ENCODE measurements at regions not wholly inside any gene's neighbourhood (a gene's known extent, or its start where the extent isn't known, plus 50 kb on each side); places are given as distances from the start of the nearest gene placed in this dataset.
A peak's percentile ranks its signal among the peaks of the same experiment; 100 is the strongest.

GRCh38 chr12:118611295-118611694 lies 234.9 kb downstream of the SUDS3 start:
- H2AFZ ChIP-seq (ENCODE audit: low read length) = no peak overlapping the region; the same call in 1 of the 2 replicates
- no peak overlapping the region for H3K56ac ChIP-seq (replicated peaks; ENCODE audit: insufficient read length, low read depth, low read length)
- no peaks in the 10 kb centered on the region for H4K20me1 ChIP-seq (replicated peaks in 1 of 2; ENCODE audit: control insufficient read depth in 1 of 2, insufficient read depth in 2 of 2, low read length in 2 of 2)
- no peak for DNase-seq (ENCODE audit: low read depth in 1 of 2, low spot score in 2 of 2)
- no peak overlapping the region for H4K91ac ChIP-seq (replicated peaks; ENCODE audit: insufficient read length, low read length)
- ChIA-PET POLR2A (ENCODE audit: partially characterized antibody) (interaction anchor here (0.6 to 1.0 kb wide), 3 partner anchors 11 to 57 kb away, joined by 3 read pairs; no protein-coding TSS in a partner anchor), CTCF (ENCODE audit: partially characterized antibody) (interaction anchor here (0.6 to 6.7 kb wide), 5 partner anchors 13 to 175 kb away, joined by 3 to 26 read pairs (median 4); no protein-coding TSS in a partner anchor)
- 75% methylated on average over 9 of the region's 9 CpGs; no CpG with 5 or more reads in 1 of the 2 experiments for WGBS, 2 experiments (ENCODE audit: extremely low coverage in 1 of 2, insufficient coverage in 1 of 2, insufficient read length in 1 of 2, insufficient replicate concordance in 2 of 2, low coverage in 1 of 2, low lambda C conversion rate in 2 of 2, missing lambda C conversion rate in 1 of 2)
- no peaks in the 10 kb centered on the region for H3K79me1 ChIP-seq (ENCODE audit: low read depth, low read length)
- H3K23ac ChIP-seq (ENCODE audit: insufficient read length) = no peak overlapping the region
- no peak overlapping the region for H2BK120ac ChIP-seq (replicated peaks; ENCODE audit: low read depth, low read length)
- no peak overlapping the region for H4K8ac ChIP-seq (ENCODE audit: extremely low read depth, insufficient read depth, low read length)
- H3K9me3 ChIP-seq (ENCODE audit: insufficient read depth in 2 of 2, low read depth in 1 of 2, low read length in 1 of 2) = peaks cover 7 to 9% of the 10 kb centered on the region in 2 experiments; a peak in 3 of 4 replicates
- no peaks in the 10 kb centered on the region for H3K27me3 ChIP-seq (replicated peaks in 1 of 4; ENCODE audit: control insufficient read depth in 3 of 4, extremely low read depth in 1 of 4, insufficient read depth in 3 of 4, low read length in 3 of 4)
- H3K18ac ChIP-seq (ENCODE audit: extremely low read depth, low read length) = no peak overlapping the region
- H3K79me2 ChIP-seq (ENCODE audit: control insufficient read depth in 1 of 2, insufficient read depth in 2 of 2, low read length in 2 of 2) = no peaks in the 10 kb centered on the region
- no peak overlapping the region for H3K9ac ChIP-seq (replicated peaks in 1 of 4; ENCODE audit: extremely low read depth in 1 of 4, low read depth in 3 of 4, low read length in 3 of 4)
- no peak overlapping the region for H3K4me3 ChIP-seq (ENCODE audit: extremely low read depth in 1 of 4, insufficient read depth in 2 of 4, low read depth in 3 of 4, low read length in 4 of 4)
- FAIRE-seq = no peak
- no peak overlapping the region for H3K14ac ChIP-seq (ENCODE audit: insufficient read length)
- H2BK20ac ChIP-seq (ENCODE audit: low read length) = no peak overlapping the region
- no peaks in the 10 kb centered on the region for H3K23me2 ChIP-seq (ENCODE audit: low read depth, low read length)
- peak overlapping the region; percentile 20; the same call in 1 of the 2 replicates for H2BK12ac ChIP-seq (ENCODE audit: low read depth, low read length)
- no peak overlapping the region for H2BK15ac ChIP-seq (ENCODE audit: low read length)
- no peak overlapping the region for H4K5ac ChIP-seq (ENCODE audit: insufficient read length, low read depth, low read length)
- no peak overlapping the region for H2AK5ac ChIP-seq (ENCODE audit: low read depth, low read length)
- H3K4me1 ChIP-seq (replicated peaks in 1 of 4; ENCODE audit: control insufficient read depth in 3 of 4, insufficient read depth in 4 of 4, low read length in 3 of 4) = peaks cover 0 to 5% (median 4%) of the 10 kb centered on the region in 4 experiments; a peak in 3 of 7 replicates
- H2BK5ac ChIP-seq (ENCODE audit: low read depth, low read length) = no peak overlapping the region
- no peak overlapping the region for H3K4ac ChIP-seq (replicated peaks; ENCODE audit: insufficient read length, low read depth, low read length)
- H3K27ac ChIP-seq (ENCODE audit: low read depth, low read length) = no peak overlapping the region
- no peaks in the 10 kb centered on the region for H3K36me3 ChIP-seq (ENCODE audit: control insufficient read depth in 2 of 4, insufficient read depth in 4 of 4, low read length in 3 of 4)
- H3K4me2 ChIP-seq (ENCODE audit: insufficient read depth in 1 of 2, low read depth in 2 of 2, low read length in 2 of 2) = no peak overlapping the region
- TF ChIP-seq USF2 (IDR thresholded peaks at IDR 0.05; ENCODE audit: low read length) = no peak
- TF ChIP-seq NANOG (IDR thresholded peaks at IDR 0.05; ENCODE audit: insufficient read depth, low read depth, low read length, poor library complexity, severe bottlenecking) = no peak
- no peak for TF ChIP-seq CBX5 (IDR thresholded peaks at IDR 0.05; ENCODE audit: low read depth, low read length)
- TF ChIP-seq TBP (IDR thresholded peaks at IDR 0.05; ENCODE audit: low read depth, low read length) = no peak
- no peak for TF ChIP-seq POLR2A (IDR thresholded peaks at IDR 0.05; ENCODE audit: control extremely low read depth in 1 of 2, low read depth in 2 of 2, low read length in 2 of 2)
- TF ChIP-seq JUN (IDR thresholded peaks at IDR 0.05; ENCODE audit: low read depth, low read length) = no peak
- no peak for TF ChIP-seq CEBPB (IDR thresholded peaks at IDR 0.05; ENCODE audit: low read depth, low read length)
- TF ChIP-seq TEAD4 (IDR thresholded peaks at IDR 0.05; ENCODE audit: low read depth, low read length) = no peak
- TF ChIP-seq YY1 (IDR thresholded peaks at IDR 0.05; ENCODE audit: low read depth, low read length) = no peak
- no peak for TF ChIP-seq RBBP5 (IDR thresholded peaks at IDR 0.05; ENCODE audit: borderline replicate concordance, low read depth, low read length)
- no peak for TF ChIP-seq SRF (IDR thresholded peaks at IDR 0.05; ENCODE audit: low read depth, low read length)
- TF ChIP-seq MAFK (IDR thresholded peaks at IDR 0.05; ENCODE audit: low read depth, low read length) = no peak
- TF ChIP-seq JUND (IDR thresholded peaks at IDR 0.05; ENCODE audit: low read length) = no peak
- no peak for TF ChIP-seq EZH2 (IDR thresholded peaks at IDR 0.05; ENCODE audit: low read depth, low read length, severe bottlenecking)
- no peak for TF ChIP-seq TCF12 (IDR thresholded peaks at IDR 0.05; ENCODE audit: low read depth, low read length)
